Karpas-422 (cell line): ENCODE measurements at regions not wholly inside any gene's neighbourhood (a gene's known extent, or its start where the extent isn't known, plus 50 kb on each side); places are given as distances from the start of the nearest gene placed in this dataset.
A peak's percentile ranks its signal among the peaks of the same experiment; 100 is the strongest.
"Not testable (repeated sequence)": the region's sequence is repeated elsewhere in the genome, so short reads cannot be mapped to it uniquely, and the experiment has no call there.

Source experiments
- DNase-seq: peaks from one replicate; pipeline ENCODE4 v3.0.0-alpha.2; 2015
- H2AFZ ChIP-seq: fragments of 200-600 bp; sonication (generic); 2 replicates; pipeline ENCODE4 v1.6.1; 2014; ENCODE audit warnings: antibody characterized with exemption, low read length, mixed read lengths
- H3K27ac ChIP-seq: fragments of 200-600 bp; sonication (generic); 2 replicates; pipeline ENCODE4 v1.5.1; 2014; ENCODE audit warnings: mild to moderate bottlenecking, low read length, moderate library complexity
- H3K27me3 ChIP-seq: fragments of 200-600 bp; sonication (generic); 2 replicates; pipeline ENCODE4 v1.6.1; 2014; ENCODE audit warnings: low read length, mixed read lengths
- H3K36me3 ChIP-seq: fragments of 200-600 bp; sonication (generic); 2 replicates; pipeline ENCODE4 v1.6.1; 2014; ENCODE audit warnings: low read length, mixed read lengths; ENCODE audit not compliant: insufficient read depth
- H3K4me1 ChIP-seq: fragments of 200-600 bp; sonication (generic); 2 replicates; pipeline ENCODE4 v1.6.1; 2014; ENCODE audit warnings: mild to moderate bottlenecking, low read length, mixed read lengths
- H3K4me2 ChIP-seq: fragments of 200-600 bp; sonication (generic); 2 replicates; pipeline ENCODE4 v1.6.1; 2014; ENCODE audit warnings: low read length, low read depth, mild to moderate bottlenecking; ENCODE audit not compliant: poor library complexity, severe bottlenecking
- H3K4me3 ChIP-seq: fragments of 200-600 bp; sonication (generic); 2 replicates; pipeline ENCODE4 v1.5.1; 2014; ENCODE audit warnings: mild to moderate bottlenecking, antibody characterized with exemption, low read length, mixed read lengths
- H3K79me2 ChIP-seq: fragments of 200-600 bp; sonication (generic); 2 replicates; pipeline ENCODE4 v1.6.1; 2014; ENCODE audit warnings: mild to moderate bottlenecking, low read length, mixed read lengths
- H3K9ac ChIP-seq: fragments of 200-600 bp; sonication (generic); 2 replicates; pipeline ENCODE4 v1.6.0; 2014; ENCODE audit warnings: low read length
- H3K9me2 ChIP-seq: fragments of 200-600 bp; sonication (generic), shearing (Covaris generic); replicated peaks from 2 replicates; pipeline ENCODE4 v1.6.0; 2014; ENCODE audit warnings: mild to moderate bottlenecking, low read length, moderate library complexity; ENCODE audit not compliant: insufficient read depth
- H3K9me3 ChIP-seq: fragments of 300-700, 200-600 bp; sonication (generic); 2 replicates; pipeline ENCODE4 v1.6.1; 2014; ENCODE audit warnings: low read length, mixed read lengths
- H4K20me1 ChIP-seq: fragments of 200-600 bp; sonication (generic); 2 replicates; pipeline ENCODE4 v1.6.1; 2014; ENCODE audit warnings: mild to moderate bottlenecking, antibody characterized with exemption, low read length, low read depth; ENCODE audit not compliant: insufficient read depth

- H3K4me2 ChIP-seq, DNase-seq, H3K4me1 ChIP-seq, H3K9ac ChIP-seq, H2AFZ ChIP-seq, H3K27me3 ChIP-seq, H4K20me1 ChIP-seq, H3K4me3 ChIP-seq, H3K36me3 ChIP-seq, H3K9me3 ChIP-seq, H3K79me2 ChIP-seq, H3K9me2 ChIP-seq, H3K27ac ChIP-seq: not testable (repeated sequence)
These were observed 100.0 kb upstream of the FAN1 start for GRCh38 chr15:30803703-30804102.

- Histone ChIP-seq H3K9ac (no peak overlapping the region), H3K9me3 (no peaks in the 10 kb centered on the region), H3K9me2 (no peaks in the 10 kb centered on the region), H4K20me1 (no peaks in the 10 kb centered on the region), H3K4me2 (no peak overlapping the region), H3K27me3 (no peaks in the 10 kb centered on the region), H3K4me1 (no peaks in the 10 kb centered on the region), H3K27ac (no peak overlapping the region), H2AFZ (no peak overlapping the region), H3K36me3 (no peaks in the 10 kb centered on the region), H3K79me2 (no peaks in the 10 kb centered on the region), H3K4me3 (no peak overlapping the region)
- DNase-seq = no peak
These were observed 87.3 kb upstream of the FAN1 start for GRCh38 chr15:30816430-30816829.

- H3K27me3 ChIP-seq, H4K20me1 ChIP-seq, H3K9me2 ChIP-seq, H3K9me3 ChIP-seq: not testable (repeated sequence)
- Histone ChIP-seq H3K79me2 (peaks cover 39% of the 10 kb centered on the region), H3K4me2 (peak overlapping the region; percentile 79), H3K4me1 (peaks cover 22% of the 10 kb centered on the region), H3K4me3 (peak overlapping the region; percentile 79), H3K27ac (peak overlapping the region; percentile 43; the same call in 1 of the 2 replicates), H3K9ac (peak overlapping the region; percentile 81), H3K36me3 (peaks cover 17% of the 10 kb centered on the region; the same call in 1 of the 2 replicates), H2AFZ (peak overlapping the region; percentile 85)
- DNase-seq = peak; percentile 88
These were observed 80.5 kb upstream of the FAN1 start for GRCh38 chr15:30823068-30823813.

GRCh38 chr15:30824518-30825195 lies 79.1 kb upstream of the FAN1 start:
- no peaks in the 10 kb centered on the region for H3K9me2 ChIP-seq
- peaks cover 22% of the 10 kb centered on the region for H3K4me1 ChIP-seq
- H3K27ac ChIP-seq = no peak overlapping the region
- no peak for DNase-seq
- peaks cover 53% of the 10 kb centered on the region for H3K79me2 ChIP-seq
- no peaks in the 10 kb centered on the region for H3K27me3 ChIP-seq
- H4K20me1 ChIP-seq = peaks cover 4% of the 10 kb centered on the region
- H3K9me3 ChIP-seq = no peaks in the 10 kb centered on the region
- peak overlapping the region; percentile 67 for H3K9ac ChIP-seq
- no peak overlapping the region for H2AFZ ChIP-seq
- H3K36me3 ChIP-seq = peaks cover 24% of the 10 kb centered on the region; the same call in 1 of the 2 replicates
- H3K4me3 ChIP-seq = peak overlapping the region; percentile 79
- peak overlapping the region; percentile 79 for H3K4me2 ChIP-seq

- Histone ChIP-seq H3K79me2 (peaks cover 70% of the 10 kb centered on the region), H3K4me1 (peaks cover 22% of the 10 kb centered on the region), H3K36me3 (peaks cover 39% of the 10 kb centered on the region; the same call in 1 of the 2 replicates), H3K9me3 (no peaks in the 10 kb centered on the region), H4K20me1 (peaks cover 5% of the 10 kb centered on the region), H3K27me3 (no peaks in the 10 kb centered on the region), H3K27ac (no peak overlapping the region), H3K4me2 (no peak overlapping the region), H3K4me3 (no peak overlapping the region), H2AFZ (no peak overlapping the region), H3K9ac (no peak overlapping the region), H3K9me2 (no peaks in the 10 kb centered on the region)
- no peak for DNase-seq
These were observed 76.0 kb upstream of the FAN1 start for GRCh38 chr15:30827625-30828303.

- not testable (repeated sequence) for H3K9ac ChIP-seq, DNase-seq, H3K9me3 ChIP-seq, H2AFZ ChIP-seq, H3K27me3 ChIP-seq, H3K4me3 ChIP-seq, H3K27ac ChIP-seq, H3K4me2 ChIP-seq, H4K20me1 ChIP-seq, H3K9me2 ChIP-seq
- Histone ChIP-seq H3K79me2 (peaks cover 70% of the 10 kb centered on the region), H3K4me1 (peaks cover 17% of the 10 kb centered on the region), H3K36me3 (peaks cover 40% of the 10 kb centered on the region; the same call in 1 of the 2 replicates)
These were observed 75.4 kb upstream of the FAN1 start for GRCh38 chr15:30828304-30828639.

- no peak for DNase-seq
- Histone ChIP-seq H3K4me3 (no peak overlapping the region), H3K4me2 (no peak overlapping the region), H3K79me2 (peaks cover 48% of the 10 kb centered on the region), H3K27ac (no peak overlapping the region), H3K9me3 (no peaks in the 10 kb centered on the region), H3K27me3 (no peaks in the 10 kb centered on the region), H3K9ac (no peak overlapping the region), H3K36me3 (peaks cover 43% of the 10 kb centered on the region), H3K9me2 (no peaks in the 10 kb centered on the region), H4K20me1 (peaks cover 5% of the 10 kb centered on the region), H3K4me1 (no peaks in the 10 kb centered on the region), H2AFZ (no peak overlapping the region)
These were observed 72.8 kb upstream of the FAN1 start for GRCh38 chr15:30830961-30831360.

- H4K20me1 ChIP-seq, H3K4me1 ChIP-seq, H3K4me3 ChIP-seq, H3K4me2 ChIP-seq, H3K9ac ChIP-seq, DNase-seq, H3K9me2 ChIP-seq, H2AFZ ChIP-seq, H3K9me3 ChIP-seq, H3K27ac ChIP-seq, H3K27me3 ChIP-seq: not testable (repeated sequence)
- Histone ChIP-seq H3K79me2 (peaks cover 33% of the 10 kb centered on the region), H3K36me3 (peaks cover 44% of the 10 kb centered on the region)
These were observed 70.3 kb upstream of the FAN1 start for GRCh38 chr15:30833379-30833778.
